ENCODE measurements at regions not wholly inside any gene's neighbourhood (a gene's known extent, or its start where the extent isn't known, plus 50 kb on each side); places are given as distances from the start of the nearest gene placed in this dataset.

DNA sequence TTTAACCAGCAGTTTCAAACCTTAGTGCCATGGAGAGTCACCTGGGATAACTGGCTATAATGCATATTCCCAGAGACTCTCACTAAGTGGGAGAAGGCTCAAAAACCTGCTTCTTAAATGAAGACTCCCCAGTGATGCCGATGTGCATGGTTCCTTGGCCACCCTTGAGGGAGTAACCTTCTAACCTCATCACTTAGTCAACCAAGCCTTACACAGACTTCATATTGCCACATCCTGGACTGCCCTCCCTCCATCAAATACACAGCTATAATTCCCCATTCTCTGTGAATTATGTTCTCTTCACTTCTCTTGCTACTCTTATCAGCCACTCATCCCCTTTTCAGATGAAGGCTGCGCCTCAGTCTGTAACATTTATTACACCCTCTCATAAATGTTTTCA lies 462.9 kb upstream of the RGPD4 start:
- Histone ChIP-seq H2BK12ac (ENCODE audit: low read length) (no peak overlapping the region), H3K79me1 (ENCODE audit: low read length) (no peaks in the 10 kb centered on the region), H3K79me2 (ENCODE audit: control insufficient read depth, insufficient read depth, low read length, poor library complexity) (no peaks in the 10 kb centered on the region), H4K8ac (ENCODE audit: low read depth, low read length) (no peak overlapping the region), H3K4me2 (ENCODE audit: low read length) (no peak overlapping the region), H3K4me3 (ENCODE audit: low read depth, low read length) (no peak overlapping the region), H4K91ac (ENCODE audit: low read depth, low read length) (no peak overlapping the region), H3K18ac (ENCODE audit: low read length) (no peak overlapping the region), H3K27me3 (ENCODE audit: insufficient read depth, low read length) (no peaks in the 10 kb centered on the region), H3K27ac (ENCODE audit: low read depth, low read length) (no peak overlapping the region), H3K23ac (ENCODE audit: low read length) (no peak overlapping the region), H3K9ac (ENCODE audit: low read length) (no peak overlapping the region), H3K36me3 (ENCODE audit: control insufficient read depth in 1 of 2, insufficient read depth in 2 of 2, low read length in 2 of 2) (no peaks in the 10 kb centered on the region), H2AFZ (ENCODE audit: insufficient read depth, low read length, poor library complexity) (no peak overlapping the region), H4K12ac (ENCODE audit: low read depth, low read length) (no peak overlapping the region), H3K4me1 (ENCODE audit: control insufficient read depth in 1 of 2, insufficient read depth in 2 of 2, low read length in 2 of 2) (no peaks in the 10 kb centered on the region), H3K14ac (ENCODE audit: low read length) (no peak overlapping the region), H2BK5ac (ENCODE audit: low read depth, low read length, poor library complexity) (no peak overlapping the region), H3K9me3 (ENCODE audit: insufficient read depth, low read depth, low read length) (no peaks in the 10 kb centered on the region), H2AK5ac (ENCODE audit: low read length) (no peak overlapping the region), H2BK120ac (ENCODE audit: insufficient read depth, low read length, poor library complexity) (no peak overlapping the region), H3K4ac (ENCODE audit: low read depth, low read length) (no peak overlapping the region)
- no CpG with 5 or more reads among the region's 2 CpGs for WGBS (ENCODE audit: extremely low coverage, insufficient coverage, insufficient read length)
- no peak for DNase-seq

DNA sequence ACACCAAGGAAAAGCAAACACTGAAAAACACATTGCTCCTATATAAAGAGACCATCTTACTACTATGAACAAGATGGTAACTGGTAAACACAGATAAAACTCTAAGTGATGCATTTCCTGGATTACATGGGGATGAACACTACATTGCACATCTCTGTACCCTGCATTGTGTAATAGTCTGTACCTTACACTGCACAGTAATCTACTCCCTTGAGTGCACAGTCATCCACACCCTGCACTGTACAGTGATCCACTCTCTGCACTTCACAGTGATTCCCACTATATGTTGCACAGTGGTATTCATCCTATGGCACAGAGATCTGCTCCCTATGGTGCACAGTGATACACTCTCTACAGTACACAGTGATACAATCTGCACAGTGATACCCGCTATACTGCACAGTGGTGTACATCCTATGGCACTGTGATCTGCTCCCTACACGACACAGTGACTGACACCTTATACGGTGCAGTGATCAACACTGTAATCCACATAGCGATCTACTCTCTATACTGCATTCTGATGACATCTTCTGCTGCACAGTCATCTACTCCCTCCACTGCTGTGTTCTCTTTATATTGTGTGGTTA lies 462.2 kb upstream of the RGPD4 start:
- WGBS (ENCODE audit: extremely low coverage, insufficient coverage, insufficient read length) = no CpG with 5 or more reads among the region's 4 CpGs

DNA sequence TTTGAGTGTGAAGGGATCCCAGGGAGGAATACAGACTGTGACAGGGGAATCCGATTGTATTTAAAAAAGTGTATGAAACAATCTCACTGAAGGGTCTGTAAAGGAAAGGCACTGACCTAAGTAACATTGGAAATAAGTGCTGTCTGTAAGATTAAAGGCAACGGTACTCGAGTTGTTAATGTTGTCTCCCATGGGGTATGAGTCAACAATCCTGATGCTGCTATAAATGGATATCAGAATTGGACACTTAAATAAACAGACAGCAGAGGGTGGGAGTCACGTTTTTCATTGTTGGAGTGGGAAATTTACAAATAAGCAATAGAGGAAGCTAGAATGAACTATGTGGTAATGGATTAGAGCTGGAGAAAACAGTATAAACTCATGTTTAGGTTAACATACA lies 452.4 kb upstream of the RGPD4 start:
- Histone ChIP-seq H3K9ac (ENCODE audit: low read length) (no peak overlapping the region), H3K4ac (ENCODE audit: low read depth, low read length) (no peak overlapping the region), H3K18ac (ENCODE audit: low read length) (no peak overlapping the region), H3K4me3 (ENCODE audit: low read depth, low read length) (no peak overlapping the region), H3K79me2 (ENCODE audit: control insufficient read depth, insufficient read depth, low read length, poor library complexity) (no peaks in the 10 kb centered on the region), H3K23ac (ENCODE audit: low read length) (no peak overlapping the region), H2BK120ac (ENCODE audit: insufficient read depth, low read length, poor library complexity) (no peak overlapping the region), H4K8ac (ENCODE audit: low read depth, low read length) (no peak overlapping the region), H3K36me3 (ENCODE audit: control insufficient read depth in 1 of 2, insufficient read depth in 2 of 2, low read length in 2 of 2) (no peaks in the 10 kb centered on the region), H3K4me2 (ENCODE audit: low read length) (no peak overlapping the region), H3K27ac (ENCODE audit: low read depth, low read length) (no peak overlapping the region), H3K4me1 (ENCODE audit: control insufficient read depth in 1 of 2, insufficient read depth in 2 of 2, low read length in 2 of 2) (no peaks in the 10 kb centered on the region), H2BK12ac (ENCODE audit: low read length) (no peak overlapping the region), H2BK5ac (ENCODE audit: low read depth, low read length, poor library complexity) (no peak overlapping the region), H4K12ac (ENCODE audit: low read depth, low read length) (no peak overlapping the region), H4K91ac (ENCODE audit: low read depth, low read length) (no peak overlapping the region), H3K9me3 (ENCODE audit: insufficient read depth, low read depth, low read length) (no peaks in the 10 kb centered on the region), H3K79me1 (ENCODE audit: low read length) (no peaks in the 10 kb centered on the region), H2AFZ (ENCODE audit: insufficient read depth, low read length, poor library complexity) (no peak overlapping the region), H3K27me3 (ENCODE audit: insufficient read depth, low read length) (no peaks in the 10 kb centered on the region), H2AK5ac (ENCODE audit: low read length) (no peak overlapping the region), H3K14ac (ENCODE audit: low read length) (no peak overlapping the region)
- no peak for DNase-seq
- no CpG with 5 or more reads among the region's 4 CpGs for WGBS (ENCODE audit: extremely low coverage, insufficient coverage, insufficient read length)

More for the DNA sequence above, 462.2 kb upstream of the RGPD4 start:
- no peak overlapping the region for H4K8ac ChIP-seq (ENCODE audit: low read depth, low read length)
- peak overlapping the region; percentile 34 for H3K23ac ChIP-seq (ENCODE audit: low read length)
- H3K4me3 ChIP-seq (ENCODE audit: low read depth, low read length) = no peak overlapping the region
- no peak overlapping the region for H2BK12ac ChIP-seq (ENCODE audit: low read length)
- H3K36me3 ChIP-seq (ENCODE audit: control insufficient read depth in 1 of 2, insufficient read depth in 2 of 2, low read length in 2 of 2) = no peaks in the 10 kb centered on the region
- H2BK120ac ChIP-seq (ENCODE audit: insufficient read depth, low read length, poor library complexity) = no peak overlapping the region
- no peak overlapping the region for H2AK5ac ChIP-seq (ENCODE audit: low read length)
- no peak overlapping the region for H3K18ac ChIP-seq (ENCODE audit: low read length)
- H3K4me1 ChIP-seq (ENCODE audit: control insufficient read depth in 1 of 2, insufficient read depth in 2 of 2, low read length in 2 of 2) = no peaks in the 10 kb centered on the region
- H3K4ac ChIP-seq (ENCODE audit: low read depth, low read length) = no peak overlapping the region
- H3K79me2 ChIP-seq (ENCODE audit: control insufficient read depth, insufficient read depth, low read length, poor library complexity) = no peaks in the 10 kb centered on the region
- no peaks in the 10 kb centered on the region for H3K27me3 ChIP-seq (ENCODE audit: insufficient read depth, low read length)
- no peaks in the 10 kb centered on the region for H3K9me3 ChIP-seq (ENCODE audit: insufficient read depth, low read depth, low read length)
- no peak overlapping the region for H3K4me2 ChIP-seq (ENCODE audit: low read length)
- H2BK5ac ChIP-seq (ENCODE audit: low read depth, low read length, poor library complexity) = no peak overlapping the region
- no peak overlapping the region for H3K9ac ChIP-seq (ENCODE audit: low read length)
- no peaks in the 10 kb centered on the region for H3K79me1 ChIP-seq (ENCODE audit: low read length)
- no peak overlapping the region for H4K91ac ChIP-seq (ENCODE audit: low read depth, low read length)
- H4K12ac ChIP-seq (ENCODE audit: low read depth, low read length) = no peak overlapping the region
- H3K27ac ChIP-seq (ENCODE audit: low read depth, low read length) = no peak overlapping the region
- no peak overlapping the region for H3K14ac ChIP-seq (ENCODE audit: low read length)
- no peak overlapping the region for H2AFZ ChIP-seq (ENCODE audit: insufficient read depth, low read length, poor library complexity)
- peak in 1 of 2 donors; percentile 17 for DNase-seq

DNA sequence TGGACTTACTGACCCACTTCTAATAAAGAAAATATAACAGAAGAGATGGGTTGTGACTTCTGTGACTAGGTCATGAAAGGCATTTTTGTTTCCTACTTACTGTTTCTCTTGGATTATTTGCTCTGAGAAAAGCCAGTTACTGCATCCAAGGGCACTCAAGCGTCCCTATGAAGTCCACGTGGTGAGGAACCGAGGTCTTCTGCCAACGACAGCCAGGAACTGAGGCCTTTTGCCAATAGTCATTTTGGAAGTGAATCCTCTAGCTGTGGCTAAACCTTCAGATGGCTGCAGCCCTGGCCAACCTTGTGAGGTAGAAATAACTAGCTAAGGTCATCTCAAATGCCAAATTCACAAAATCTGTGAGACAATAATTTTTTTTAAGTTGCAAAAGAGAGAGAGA lies 449.8 kb upstream of the RGPD4 start:
- Histone ChIP-seq H3K9me3 (ENCODE audit: insufficient read depth, low read depth, low read length) (no peaks in the 10 kb centered on the region), H2BK120ac (ENCODE audit: insufficient read depth, low read length, poor library complexity) (no peak overlapping the region), H2AFZ (ENCODE audit: insufficient read depth, low read length, poor library complexity) (no peak overlapping the region), H4K8ac (ENCODE audit: low read depth, low read length) (no peak overlapping the region), H3K4me1 (ENCODE audit: control insufficient read depth in 1 of 2, insufficient read depth in 2 of 2, low read length in 2 of 2) (no peaks in the 10 kb centered on the region), H3K27me3 (ENCODE audit: insufficient read depth, low read length) (no peaks in the 10 kb centered on the region), H4K12ac (ENCODE audit: low read depth, low read length) (no peak overlapping the region), H2AK5ac (ENCODE audit: low read length) (no peak overlapping the region), H3K27ac (ENCODE audit: low read depth, low read length) (no peak overlapping the region), H3K4me3 (ENCODE audit: low read depth, low read length) (no peak overlapping the region), H3K36me3 (ENCODE audit: control insufficient read depth in 1 of 2, insufficient read depth in 2 of 2, low read length in 2 of 2) (no peaks in the 10 kb centered on the region), H3K79me2 (ENCODE audit: control insufficient read depth, insufficient read depth, low read length, poor library complexity) (no peaks in the 10 kb centered on the region), H4K91ac (ENCODE audit: low read depth, low read length) (no peak overlapping the region), H3K79me1 (ENCODE audit: low read length) (no peaks in the 10 kb centered on the region), H3K9ac (ENCODE audit: low read length) (no peak overlapping the region), H3K14ac (ENCODE audit: low read length) (no peak overlapping the region), H2BK5ac (ENCODE audit: low read depth, low read length, poor library complexity) (no peak overlapping the region), H2BK12ac (ENCODE audit: low read length) (no peak overlapping the region), H3K18ac (ENCODE audit: low read length) (no peak overlapping the region), H3K23ac (ENCODE audit: low read length) (no peak overlapping the region), H3K4ac (ENCODE audit: low read depth, low read length) (no peak overlapping the region), H3K4me2 (ENCODE audit: low read length) (no peak overlapping the region)
- DNase-seq = no peak
- WGBS (ENCODE audit: extremely low coverage, insufficient coverage, insufficient read length) = no CpG with 5 or more reads among the region's 4 CpGs

Data from trophoblast cell (in vitro differentiated cells and primary cell).